Lower leg skin (tissue), 4 donors: ENCODE measurements at regions not wholly inside any gene's neighbourhood (a gene's known extent, or its start where the extent isn't known, plus 50 kb on each side); places are given as distances from the start of the nearest gene placed in this dataset.

Experiments
- DNase-seq, 2 donors: peaks; one replicate each; pipeline ENCODE4 v3.0.0-alpha.2; 2019; ENCODE audit warnings: low spot score in 2 of 2
- H3K4me3 ChIP-seq: fragments of 200-600 bp; sonication (generic); 2 replicates; pipeline ENCODE4 v1.5.1; 2017; ENCODE audit warnings: mild to moderate bottlenecking, low read depth; ENCODE audit not compliant: poor library complexity, severe bottlenecking
- POLR2A ChIP-seq, 2 donors: fragments of 450-650 bp; IDR thresholded peaks; one replicate each; pipeline ENCODE4 v1.6.1; 2016 to 2017; ENCODE audit warnings: antibody characterized with exemption in 2 of 2, mild to moderate bottlenecking in 1 of 2, moderate library complexity in 1 of 2
- WGBS, 2 donors: methylation state at CpG; one replicate each; pipeline ENCODE4 v1.1.5; 2018; 5-methylcytosine and 5-hydroxymethylcytosine counted together
- intact Hi-C: fragments of 100-400 bp; cut with DNase I; formaldehyde crosslinking; loops from one replicate; pipeline ENCODE4 v1.15.0; 2023; ENCODE audit warnings: low total_unique reads
- TF ChIP-seq, protein P1 (sequence below), 3 donors: fragments of 450-650 bp; IDR thresholded peaks; one replicate each; pipeline ENCODE4 v1.5.1; 2016; ENCODE audit warnings: antibody characterized with exemption in 3 of 3, mild to moderate bottlenecking in 3 of 3, moderate library complexity in 2 of 3

- DNase-seq, result no peak
- TF ChIP-seq, protein P1, sequence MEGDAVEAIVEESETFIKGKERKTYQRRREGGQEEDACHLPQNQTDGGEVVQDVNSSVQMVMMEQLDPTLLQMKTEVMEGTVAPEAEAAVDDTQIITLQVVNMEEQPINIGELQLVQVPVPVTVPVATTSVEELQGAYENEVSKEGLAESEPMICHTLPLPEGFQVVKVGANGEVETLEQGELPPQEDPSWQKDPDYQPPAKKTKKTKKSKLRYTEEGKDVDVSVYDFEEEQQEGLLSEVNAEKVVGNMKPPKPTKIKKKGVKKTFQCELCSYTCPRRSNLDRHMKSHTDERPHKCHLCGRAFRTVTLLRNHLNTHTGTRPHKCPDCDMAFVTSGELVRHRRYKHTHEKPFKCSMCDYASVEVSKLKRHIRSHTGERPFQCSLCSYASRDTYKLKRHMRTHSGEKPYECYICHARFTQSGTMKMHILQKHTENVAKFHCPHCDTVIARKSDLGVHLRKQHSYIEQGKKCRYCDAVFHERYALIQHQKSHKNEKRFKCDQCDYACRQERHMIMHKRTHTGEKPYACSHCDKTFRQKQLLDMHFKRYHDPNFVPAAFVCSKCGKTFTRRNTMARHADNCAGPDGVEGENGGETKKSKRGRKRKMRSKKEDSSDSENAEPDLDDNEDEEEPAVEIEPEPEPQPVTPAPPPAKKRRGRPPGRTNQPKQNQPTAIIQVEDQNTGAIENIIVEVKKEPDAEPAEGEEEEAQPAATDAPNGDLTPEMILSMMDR (IDR thresholded peaks at IDR 0.05), result no peak
- no peak for TF ChIP-seq POLR2A (IDR thresholded peaks at IDR 0.05)
- H3K4me3 ChIP-seq, result no peak overlapping the region
- WGBS, 2 donors, result 71 to 74% methylated on average over 3 of the region's 3 CpGs
- intact Hi-C loops, result no loop called here
Observed at GRCh38 chr17:69967910-69968411, 107.1 kb upstream of the KCNJ16 start.

- intact Hi-C loops, result no loop called here
- WGBS, 2 donors, result 64 to 69% methylated on average over 2 of the region's 2 CpGs
- DNase-seq, result no peak
- no peak for TF ChIP-seq POLR2A (IDR thresholded peaks at IDR 0.05)
- TF ChIP-seq, protein P1 (IDR thresholded peaks at IDR 0.05), result no peak
- no peak overlapping the region for H3K4me3 ChIP-seq
Observed at GRCh38 chr17:69969897-69970296, 105.1 kb upstream of the KCNJ16 start.

GRCh38 chr17:69972251-69972650, 102.8 kb upstream of the KCNJ16 start:
- intact Hi-C loops, result no loop called here
- no peak overlapping the region for H3K4me3 ChIP-seq
- WGBS, 2 donors, result 85 to 100% methylated on average over 1 of the region's 1 CpG
- TF ChIP-seq, protein P1 (IDR thresholded peaks at IDR 0.05), result no peak
- TF ChIP-seq POLR2A (IDR thresholded peaks at IDR 0.05), result no peak
- DNase-seq, result no peak

DNA sequence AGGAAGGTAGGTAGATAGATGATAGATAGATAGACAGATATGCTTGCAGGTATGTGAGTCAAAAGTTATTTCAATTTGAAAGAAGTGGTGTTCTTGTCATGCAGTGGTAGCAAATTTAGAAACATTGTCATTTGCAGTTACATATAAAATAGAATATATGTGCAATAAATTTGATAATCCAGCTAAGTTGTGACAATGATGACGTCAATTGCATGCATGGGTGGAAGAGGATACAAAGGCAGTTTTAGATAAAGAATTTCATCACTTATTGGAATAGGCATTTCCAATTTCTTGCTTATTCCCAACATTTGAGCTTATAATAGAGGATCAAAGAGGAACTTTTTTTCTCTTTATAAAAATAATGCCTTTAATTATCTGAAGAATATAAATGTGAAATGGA, 99.2 kb upstream of the KCNJ16 start:
- intact Hi-C loops, result no loop called here

GRCh38 chr17:69978056-69978646, 96.9 kb upstream of the KCNJ16 start:
- H3K4me3 ChIP-seq, result no peak overlapping the region
- intact Hi-C loops, result no loop called here
- 59 to 66% methylated on average over 1 of the region's 1 CpG for WGBS, 2 donors
- TF ChIP-seq POLR2A (IDR thresholded peaks at IDR 0.05), result no peak
- TF ChIP-seq, protein P1 (IDR thresholded peaks at IDR 0.05), result no peak
- DNase-seq, result no peak

More for the DNA sequence above, 99.2 kb upstream of the KCNJ16 start:
- no peak for TF ChIP-seq POLR2A (IDR thresholded peaks at IDR 0.05)
- TF ChIP-seq, protein P1 (IDR thresholded peaks at IDR 0.05), result no peak
- 84 to 89% methylated on average over 1 of the region's 1 CpG for WGBS, 2 donors
- no peak overlapping the region for H3K4me3 ChIP-seq
- no peak for DNase-seq

GRCh38 chr17:69981441-69981840, 93.6 kb upstream of the KCNJ16 start:
- no peak for DNase-seq
- no peak overlapping the region for H3K4me3 ChIP-seq
- intact Hi-C loops, result no loop called here
- 81 to 89% methylated on average over 5 of the region's 5 CpGs for WGBS, 2 donors
- TF ChIP-seq, protein P1 (IDR thresholded peaks at IDR 0.05), result no peak
- no peak for TF ChIP-seq POLR2A (IDR thresholded peaks at IDR 0.05)
